ENCODE measurements at regions not wholly inside any gene's neighbourhood (a gene's known extent, or its start where the extent isn't known, plus 50 kb on each side); places are given as distances from the start of the nearest gene placed in this dataset.

- Mint-ChIP-seq H3K36me3 (ENCODE audit: insufficient read depth) (no peaks in the 10 kb centered on the region), H3K4me1 (ENCODE audit: low read depth) (no peaks in the 10 kb centered on the region), H3K4me3 (no peak overlapping the region), H3K27me3 (ENCODE audit: low read depth) (peaks cover 6% of the 10 kb centered on the region), H3K9me3 (no peaks in the 10 kb centered on the region)
- DNase-seq (no peak), ATAC-seq (no peak)
Measured at GRCh38 chr12:98416845-98417244, 98.5 kb upstream of the TMPO start.

- peaks cover 6% of the 10 kb centered on the region for H3K27me3 Mint-ChIP-seq (ENCODE audit: low read depth)
- no peak overlapping the region for H3K4me3 Mint-ChIP-seq
- ATAC-seq (peak in 1 of 2 donors; percentile 35), DNase-seq (no peak)
- H3K36me3 Mint-ChIP-seq (ENCODE audit: insufficient read depth), result no peaks in the 10 kb centered on the region
- H3K9me3 Mint-ChIP-seq, result no peaks in the 10 kb centered on the region
- no peaks in the 10 kb centered on the region for H3K4me1 Mint-ChIP-seq (ENCODE audit: low read depth)
Measured at GRCh38 chr12:98417266-98417665, 98.1 kb upstream of the TMPO start.

GRCh38 chr12:98418357-98419075, 96.9 kb upstream of the TMPO start:
- DNase-seq, result no peak
- no peak for ATAC-seq
- no peaks in the 10 kb centered on the region for H3K9me3 Mint-ChIP-seq
- H3K4me3 Mint-ChIP-seq, result no peak overlapping the region
- no peaks in the 10 kb centered on the region for H3K36me3 Mint-ChIP-seq (ENCODE audit: insufficient read depth)
- H3K4me1 Mint-ChIP-seq (ENCODE audit: low read depth), result no peaks in the 10 kb centered on the region
- peaks cover 6% of the 10 kb centered on the region for H3K27me3 Mint-ChIP-seq (ENCODE audit: low read depth)

- Mint-ChIP-seq H3K4me1 (ENCODE audit: low read depth) (no peaks in the 10 kb centered on the region), H3K27me3 (ENCODE audit: low read depth) (peaks cover 6% of the 10 kb centered on the region), H3K4me3 (no peak overlapping the region), H3K36me3 (ENCODE audit: insufficient read depth) (no peaks in the 10 kb centered on the region), H3K9me3 (no peaks in the 10 kb centered on the region)
- DNase-seq (no peak), ATAC-seq (no peak)
Measured at GRCh38 chr12:98419081-98419794, 96.2 kb upstream of the TMPO start.

GRCh38 chr12:98419795-98420404, 95.5 kb upstream of the TMPO start:
- Mint-ChIP-seq H3K9me3 (no peaks in the 10 kb centered on the region), H3K4me1 (ENCODE audit: low read depth) (peaks cover 2% of the 10 kb centered on the region), H3K27me3 (ENCODE audit: low read depth) (peaks cover 3% of the 10 kb centered on the region), H3K36me3 (ENCODE audit: insufficient read depth) (no peaks in the 10 kb centered on the region), H3K4me3 (no peak overlapping the region)
- ATAC-seq, result no peak
- DNase-seq, result no peak

GRCh38 chr12:98420461-98420860, 94.9 kb upstream of the TMPO start:
- H3K27me3 Mint-ChIP-seq (ENCODE audit: low read depth), result peaks cover 3% of the 10 kb centered on the region
- no peaks in the 10 kb centered on the region for H3K36me3 Mint-ChIP-seq (ENCODE audit: insufficient read depth)
- ATAC-seq (no peak), DNase-seq (no peak)
- H3K4me1 Mint-ChIP-seq (ENCODE audit: low read depth), result peaks cover 2% of the 10 kb centered on the region
- H3K4me3 Mint-ChIP-seq, result no peak overlapping the region
- no peaks in the 10 kb centered on the region for H3K9me3 Mint-ChIP-seq

GRCh38 chr12:98421316-98421715, 94.1 kb upstream of the TMPO start:
- peaks cover 2% of the 10 kb centered on the region for H3K4me1 Mint-ChIP-seq (ENCODE audit: low read depth)
- H3K4me3 Mint-ChIP-seq, result no peak overlapping the region
- no peaks in the 10 kb centered on the region for H3K9me3 Mint-ChIP-seq
- DNase-seq (no peak), ATAC-seq (no peak)
- H3K36me3 Mint-ChIP-seq (ENCODE audit: insufficient read depth), result no peaks in the 10 kb centered on the region
- H3K27me3 Mint-ChIP-seq (ENCODE audit: low read depth), result no peaks in the 10 kb centered on the region

GRCh38 chr12:98422359-98422758, 93.0 kb upstream of the TMPO start:
- peaks cover 2% of the 10 kb centered on the region for H3K4me1 Mint-ChIP-seq (ENCODE audit: low read depth)
- no peaks in the 10 kb centered on the region for H3K27me3 Mint-ChIP-seq (ENCODE audit: low read depth)
- no peaks in the 10 kb centered on the region for H3K9me3 Mint-ChIP-seq
- no peak overlapping the region for H3K4me3 Mint-ChIP-seq
- ATAC-seq (no peak), DNase-seq (no peak)
- no peaks in the 10 kb centered on the region for H3K36me3 Mint-ChIP-seq (ENCODE audit: insufficient read depth)

- H3K36me3 Mint-ChIP-seq (ENCODE audit: insufficient read depth), result no peaks in the 10 kb centered on the region
- no peak for DNase-seq
- no peak overlapping the region for H3K4me3 Mint-ChIP-seq
- H3K4me1 Mint-ChIP-seq (ENCODE audit: low read depth), result peaks cover 2% of the 10 kb centered on the region
- no peaks in the 10 kb centered on the region for H3K27me3 Mint-ChIP-seq (ENCODE audit: low read depth)
- no peak for ATAC-seq
- no peaks in the 10 kb centered on the region for H3K9me3 Mint-ChIP-seq
Measured at GRCh38 chr12:98422812-98423211, 92.6 kb upstream of the TMPO start.

- H3K4me1 Mint-ChIP-seq (ENCODE audit: low read depth), result peaks cover 2% of the 10 kb centered on the region
- ATAC-seq (no peak), DNase-seq (no peak)
- no peaks in the 10 kb centered on the region for H3K36me3 Mint-ChIP-seq (ENCODE audit: insufficient read depth)
- no peaks in the 10 kb centered on the region for H3K9me3 Mint-ChIP-seq
- H3K4me3 Mint-ChIP-seq, result no peak overlapping the region
- no peaks in the 10 kb centered on the region for H3K27me3 Mint-ChIP-seq (ENCODE audit: low read depth)
Measured at GRCh38 chr12:98423963-98424362, 91.4 kb upstream of the TMPO start.

GRCh38 chr12:98424726-98425401, 90.5 kb upstream of the TMPO start:
- ATAC-seq (peak; percentile 59 to 60), DNase-seq (peak; percentile 26)
- H3K9me3 Mint-ChIP-seq, result no peaks in the 10 kb centered on the region
- H3K36me3 Mint-ChIP-seq (ENCODE audit: insufficient read depth), result no peaks in the 10 kb centered on the region
- peaks cover 2% of the 10 kb centered on the region for H3K4me1 Mint-ChIP-seq (ENCODE audit: low read depth)
- no peaks in the 10 kb centered on the region for H3K27me3 Mint-ChIP-seq (ENCODE audit: low read depth)
- H3K4me3 Mint-ChIP-seq, result no peak overlapping the region

GRCh38 chr12:98425859-98426258, 89.5 kb upstream of the TMPO start:
- no peak for DNase-seq
- peaks cover 2% of the 10 kb centered on the region for H3K4me1 Mint-ChIP-seq (ENCODE audit: low read depth)
- H3K27me3 Mint-ChIP-seq (ENCODE audit: low read depth), result peaks cover 3% of the 10 kb centered on the region
- no peak overlapping the region for H3K4me3 Mint-ChIP-seq
- no peaks in the 10 kb centered on the region for H3K36me3 Mint-ChIP-seq (ENCODE audit: insufficient read depth)
- no peak for ATAC-seq
- H3K9me3 Mint-ChIP-seq, result no peaks in the 10 kb centered on the region

GRCh38 chr12:98431089-98431488, 84.3 kb upstream of the TMPO start:
- Mint-ChIP-seq H3K9me3 (peaks cover 10% of the 10 kb centered on the region), H3K36me3 (ENCODE audit: insufficient read depth) (no peaks in the 10 kb centered on the region), H3K4me3 (no peak overlapping the region), H3K27me3 (ENCODE audit: low read depth) (peaks cover 20% of the 10 kb centered on the region), H3K4me1 (ENCODE audit: low read depth) (no peaks in the 10 kb centered on the region)
- ATAC-seq (no peak), DNase-seq (no peak)

GRCh38 chr12:98437166-98437565, 78.2 kb upstream of the TMPO start:
- Mint-ChIP-seq H3K36me3 (ENCODE audit: insufficient read depth) (no peaks in the 10 kb centered on the region), H3K9me3 (peaks cover 10% of the 10 kb centered on the region), H3K4me3 (no peak overlapping the region), H3K4me1 (ENCODE audit: low read depth) (no peaks in the 10 kb centered on the region), H3K27me3 (ENCODE audit: low read depth) (peaks cover 43% of the 10 kb centered on the region)
- ATAC-seq, result no peak
- no peak for DNase-seq
